ENCODE measurements at regions not wholly inside any gene's neighbourhood (a gene's known extent, or its start where the extent isn't known, plus 50 kb on each side); places are given as distances from the start of the nearest gene placed in this dataset.

GRCh38 chr4:89400287-89401035 is 92.9 kb upstream of the GPRIN3 start:
- H3K9me3 ChIP-seq: no peaks in the 10 kb centered on the region

GRCh38 chr4:89398644-89399043 is 91.0 kb upstream of the GPRIN3 start:
- Histone ChIP-seq H3K36me3 (no peaks in the 10 kb centered on the region), H3K4me1 (no peaks in the 10 kb centered on the region), H3K4me3 (no peak overlapping the region), H3K9me3 (no peaks in the 10 kb centered on the region), H3K27ac (no peak overlapping the region), H3K27me3 (no peaks in the 10 kb centered on the region)
- no peak for DNase-seq
- TF ChIP-seq POLR2A (IDR thresholded peaks at IDR 0.05) (no peak), CTCF (IDR thresholded peaks at IDR 0.05) (no peak)

More at GRCh38 chr4:89400287-89401035, 92.9 kb upstream of the GPRIN3 start:
- TF ChIP-seq POLR2A (IDR thresholded peaks at IDR 0.05): no peak
- Histone ChIP-seq H3K27ac (no peak overlapping the region), H3K36me3 (no peaks in the 10 kb centered on the region), H3K4me3 (no peak overlapping the region), H3K27me3 (no peaks in the 10 kb centered on the region), H3K4me1 (no peaks in the 10 kb centered on the region)
- DNase-seq: no peak

- no peaks in the 10 kb centered on the region for H3K9me3 ChIP-seq
- no peaks in the 10 kb centered on the region for H3K36me3 ChIP-seq
- H3K27ac ChIP-seq: no peak overlapping the region
- TF ChIP-seq CTCF (IDR thresholded peaks at IDR 0.05): no peak
- TF ChIP-seq POLR2A (IDR thresholded peaks at IDR 0.05): no peak
- no peak overlapping the region for H3K4me3 ChIP-seq
- H3K27me3 ChIP-seq: no peaks in the 10 kb centered on the region
- DNase-seq: no peak
- H3K4me1 ChIP-seq: no peaks in the 10 kb centered on the region
These were observed 90.5 kb upstream of the GPRIN3 start for GRCh38 chr4:89398146-89398545.

- no peak for TF ChIP-seq CTCF (IDR thresholded peaks at IDR 0.05)
- no peak for TF ChIP-seq POLR2A (IDR thresholded peaks at IDR 0.05)
- Histone ChIP-seq H3K36me3 (no peaks in the 10 kb centered on the region), H3K4me3 (no peak overlapping the region), H3K4me1 (no peaks in the 10 kb centered on the region), H3K9me3 (no peaks in the 10 kb centered on the region), H3K27ac (no peak overlapping the region), H3K27me3 (no peaks in the 10 kb centered on the region)
- DNase-seq: no peak
These were observed 89.8 kb upstream of the GPRIN3 start for GRCh38 chr4:89397441-89397840.

- Histone ChIP-seq H3K27me3 (no peaks in the 10 kb centered on the region), H3K9me3 (no peaks in the 10 kb centered on the region), H3K36me3 (no peaks in the 10 kb centered on the region), H3K27ac (no peak overlapping the region), H3K4me3 (no peak overlapping the region), H3K4me1 (no peaks in the 10 kb centered on the region)
- no peak for DNase-seq
- TF ChIP-seq CTCF (IDR thresholded peaks at IDR 0.05) (no peak), POLR2A (IDR thresholded peaks at IDR 0.05) (no peak)
These were observed 74.8 kb upstream of the GPRIN3 start for GRCh38 chr4:89382439-89382838.

- DNase-seq: no peak
- Histone ChIP-seq H3K36me3 (no peaks in the 10 kb centered on the region), H3K27ac (no peak overlapping the region), H3K4me3 (no peak overlapping the region), H3K4me1 (no peaks in the 10 kb centered on the region), H3K27me3 (no peaks in the 10 kb centered on the region), H3K9me3 (no peaks in the 10 kb centered on the region)
- TF ChIP-seq CTCF (IDR thresholded peaks at IDR 0.05): no peak
- no peak for TF ChIP-seq POLR2A (IDR thresholded peaks at IDR 0.05)
These were observed 73.4 kb upstream of the GPRIN3 start for GRCh38 chr4:89380980-89381379.
